ENCODE measurements at regions not wholly inside any gene's neighbourhood (a gene's known extent, or its start where the extent isn't known, plus 50 kb on each side); places are given as distances from the start of the nearest gene placed in this dataset.

GRCh38 chr7:101731502-101732084, 85.8 kb upstream of the CUX1 start:
- no peak overlapping the region for H3K27ac ChIP-seq (ENCODE audit: control insufficient read depth, insufficient read depth)
- TF ChIP-seq CREB1 (IDR thresholded peaks at IDR 0.05; ENCODE audit: low read depth) (no peak), SPI1 (IDR thresholded peaks at IDR 0.05; ENCODE audit: borderline replicate concordance, insufficient read depth, low read depth, low read length) (no peak), ZSCAN29 (IDR thresholded peaks at IDR 0.05) (no peak), FOXM1 (IDR thresholded peaks at IDR 0.05; ENCODE audit: low read depth, low read length) (no peak), ATF7 (IDR thresholded peaks at IDR 0.05; ENCODE audit: low read depth) (no peak), EGR1 (IDR thresholded peaks at IDR 0.05; ENCODE audit: borderline replicate concordance in 1 of 2, low read depth in 2 of 2, low read length in 2 of 2) (no peak), TCF7 (IDR thresholded peaks at IDR 0.05; ENCODE audit: borderline replicate concordance) (no peak), SKIL (IDR thresholded peaks at IDR 0.05; ENCODE audit: low read depth, poor library complexity, severe bottlenecking) (no peak), STAT3 (IDR thresholded peaks at IDR 0.05; ENCODE audit: low read depth, low read length) (no peak)
- TF ChIP-seq, protein P1, sequence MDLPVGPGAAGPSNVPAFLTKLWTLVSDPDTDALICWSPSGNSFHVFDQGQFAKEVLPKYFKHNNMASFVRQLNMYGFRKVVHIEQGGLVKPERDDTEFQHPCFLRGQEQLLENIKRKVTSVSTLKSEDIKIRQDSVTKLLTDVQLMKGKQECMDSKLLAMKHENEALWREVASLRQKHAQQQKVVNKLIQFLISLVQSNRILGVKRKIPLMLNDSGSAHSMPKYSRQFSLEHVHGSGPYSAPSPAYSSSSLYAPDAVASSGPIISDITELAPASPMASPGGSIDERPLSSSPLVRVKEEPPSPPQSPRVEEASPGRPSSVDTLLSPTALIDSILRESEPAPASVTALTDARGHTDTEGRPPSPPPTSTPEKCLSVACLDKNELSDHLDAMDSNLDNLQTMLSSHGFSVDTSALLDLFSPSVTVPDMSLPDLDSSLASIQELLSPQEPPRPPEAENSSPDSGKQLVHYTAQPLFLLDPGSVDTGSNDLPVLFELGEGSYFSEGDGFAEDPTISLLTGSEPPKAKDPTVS (IDR thresholded peaks at IDR 0.05; ENCODE audit: low read depth, low read length): no peak
- TF ChIP-seq, protein P2, sequence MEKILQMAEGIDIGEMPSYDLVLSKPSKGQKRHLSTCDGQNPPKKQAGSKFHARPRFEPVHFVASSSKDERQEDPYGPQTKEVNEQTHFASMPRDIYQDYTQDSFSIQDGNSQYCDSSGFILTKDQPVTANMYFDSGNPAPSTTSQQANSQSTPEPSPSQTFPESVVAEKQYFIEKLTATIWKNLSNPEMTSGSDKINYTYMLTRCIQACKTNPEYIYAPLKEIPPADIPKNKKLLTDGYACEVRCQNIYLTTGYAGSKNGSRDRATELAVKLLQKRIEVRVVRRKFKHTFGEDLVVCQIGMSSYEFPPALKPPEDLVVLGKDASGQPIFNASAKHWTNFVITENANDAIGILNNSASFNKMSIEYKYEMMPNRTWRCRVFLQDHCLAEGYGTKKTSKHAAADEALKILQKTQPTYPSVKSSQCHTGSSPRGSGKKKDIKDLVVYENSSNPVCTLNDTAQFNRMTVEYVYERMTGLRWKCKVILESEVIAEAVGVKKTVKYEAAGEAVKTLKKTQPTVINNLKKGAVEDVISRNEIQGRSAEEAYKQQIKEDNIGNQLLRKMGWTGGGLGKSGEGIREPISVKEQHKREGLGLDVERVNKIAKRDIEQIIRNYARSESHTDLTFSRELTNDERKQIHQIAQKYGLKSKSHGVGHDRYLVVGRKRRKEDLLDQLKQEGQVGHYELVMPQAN (conservative IDR thresholded peaks at IDR 0.05): no peak
- peaks cover 10% of the 10 kb centered on the region for H3K4me1 ChIP-seq (ENCODE audit: control insufficient read depth, insufficient read depth, low read length)
- H4K20me1 ChIP-seq (ENCODE audit: control insufficient read depth, insufficient read depth): no peaks in the 10 kb centered on the region
- H3K27me3 ChIP-seq (replicated peaks in 1 of 2; ENCODE audit: control insufficient read depth in 2 of 2, insufficient read depth in 2 of 2, low read length in 1 of 2): no peaks in the 10 kb centered on the region
- no peak overlapping the region for H3K9ac ChIP-seq (ENCODE audit: control insufficient read depth, insufficient read depth, low read length)
- CTCF ChIA-PET: no interaction called here
- H2AFZ ChIP-seq (ENCODE audit: control insufficient read depth, low read depth, low read length): no peak overlapping the region
- WGBS (ENCODE audit: insufficient coverage, insufficient replicate concordance, low lambda C conversion rate, missing lambda C conversion rate): 59% methylated on average over 11 of the region's 11 CpGs
- in situ Hi-C loops (cut with MboI): no loop called here
- no peak for FAIRE-seq
- POLR2A ChIA-PET: interaction anchor here (0.6 kb wide), 1 partner anchor 878 kb away, joined by 3 read pairs; no protein-coding TSS in a partner anchor
- no peak overlapping the region for H3K4me3 ChIP-seq
- BruUV-seq (replicated peaks): no TSS peak
- no peak overlapping the region for H3K4me2 ChIP-seq (ENCODE audit: control insufficient read depth, insufficient read depth)
- RAD21 ChIA-PET (ENCODE audit: unreplicated experiment): no interaction called here
- no peaks in the 10 kb centered on the region for H3K36me3 ChIP-seq (ENCODE audit: control insufficient read depth in 2 of 2, insufficient read depth in 2 of 2, low read length in 1 of 2)
- no peaks in the 10 kb centered on the region for H3K79me2 ChIP-seq (ENCODE audit: control insufficient read depth, insufficient read depth, low read length)
- no peak for DNase-seq (ENCODE audit: low read depth, low spot score)
- H3K9me3 ChIP-seq (replicated peaks; ENCODE audit: control insufficient read depth, insufficient read depth, low read length): no peaks in the 10 kb centered on the region
- intact Hi-C loops (cut with micrococcal nuclease; ENCODE audit: unreplicated experiment): no loop called here
- ATAC-seq: no peak
- SMC1A ChIA-PET (ENCODE audit: uncharacterized antibody, unreplicated experiment): no interaction called here
